GM12878 (cell line): ENCODE measurements at regions not wholly inside any gene's neighbourhood (a gene's known extent, or its start where the extent isn't known, plus 50 kb on each side); places are given as distances from the start of the nearest gene placed in this dataset.

ENCODE experiments used
- ATAC-seq: fragments of 200-7000 bp; cut with Tn5 transposase; 3 replicates; pipeline ENCODE4 v1.9.1; 2020; ENCODE audit warnings: mild to moderate bottlenecking, moderate library complexity
- BruUV-seq: library from RNA; stranded (reverse); fragments of 400-500 nt; replicated peaks from 2 replicates; lab custom pipeline; 2021; lab: Mats Ljungman, UMichigan
- CTCF ChIA-PET: fragments of 300-600 bp; sonication (Branson Sonifier 250); formaldehyde crosslinking; extraction: SDS; loops from one replicate; lab custom pipeline; 2021; ENCODE audit warnings: inconsistent platforms; lab: Yijun Ruan, JAX
- POLR2A ChIA-PET: fragments of 350-600 bp; formaldehyde crosslinking; extraction: SDS; loops from one replicate; lab custom pipeline; 2021; ENCODE audit warnings: inconsistent platforms; lab: Charles Lee
- RAD21 ChIA-PET: fragments of 300-600 bp; sonication (Branson Sonifier 250); formaldehyde crosslinking; loops from one replicate; lab custom pipeline; 2023; ENCODE audit warnings: antibody characterized with exemption; ENCODE audit not compliant: unreplicated experiment; lab: Charles Lee
- SMC1A ChIA-PET: fragments of 300-600 bp; sonication (Branson Sonifier 250); formaldehyde crosslinking; loops from one replicate; lab custom pipeline; 2023; ENCODE audit not compliant: unreplicated experiment, uncharacterized antibody; lab: Charles Lee
- DNase-seq: peaks from one replicate; pipeline ENCODE4 v3.0.0-alpha.2; 2011; ENCODE audit warnings: low read depth, low spot score
- FAIRE-seq: peaks from 3 replicates; lab custom pipeline; 2011; peaks lifted over from hg19 to GRCh38; lab: Jason Lieb, UNC
- H2AFZ ChIP-seq: 2 replicates; pipeline ENCODE4 v1.6.0; 2011; ENCODE audit warnings: low read depth, low read length, control low read depth; ENCODE audit not compliant: control insufficient read depth
- H3K27ac ChIP-seq: 2 replicates; pipeline ENCODE4 v1.5.1; 2011; ENCODE audit warnings: control low read depth; ENCODE audit not compliant: control insufficient read depth, insufficient read depth
- H3K27me3 ChIP-seq, 2 experiments: replicated peaks in 1 of 2; 2 replicates each; pipeline versions ENCODE4 v1.6.0 to v1.6.1; 2011; ENCODE audit warnings: low read length in 1 of 2; ENCODE audit not compliant: control insufficient read depth in 2 of 2, insufficient read depth in 2 of 2
- H3K36me3 ChIP-seq, 2 experiments: 2 replicates each; pipeline ENCODE4 v1.5.1; 2011; ENCODE audit warnings: low read length in 1 of 2; ENCODE audit not compliant: control insufficient read depth in 2 of 2, insufficient read depth in 2 of 2
- H3K4me1 ChIP-seq: 2 replicates; pipeline ENCODE4 v1.6.1; 2011; ENCODE audit warnings: mild to moderate bottlenecking, low read length, moderate library complexity, mixed read lengths; ENCODE audit not compliant: control insufficient read depth, insufficient read depth
- H3K4me2 ChIP-seq: 2 replicates; pipeline ENCODE4 v1.6.0; 2011; ENCODE audit warnings: control low read depth; ENCODE audit not compliant: control insufficient read depth, insufficient read depth
- H3K4me3 ChIP-seq: fragments of 200-600 bp; sonication (generic); 2 replicates; pipeline ENCODE4 v1.5.1; 2016
- H3K79me2 ChIP-seq: 2 replicates; pipeline ENCODE4 v1.6.0; 2011; ENCODE audit warnings: low read length; ENCODE audit not compliant: control insufficient read depth, insufficient read depth
- H3K9ac ChIP-seq: 2 replicates; pipeline ENCODE4 v1.8.0; 2011; ENCODE audit warnings: low read length, control low read depth, mixed read lengths; ENCODE audit not compliant: control insufficient read depth, insufficient read depth
- H3K9me3 ChIP-seq: replicated peaks from 3 replicates; pipeline ENCODE4 v1.5.1; 2011; ENCODE audit warnings: mild to moderate bottlenecking, low read length; ENCODE audit not compliant: control insufficient read depth, insufficient read depth
- H4K20me1 ChIP-seq: 2 replicates; pipeline ENCODE4 v1.6.0; 2011; ENCODE audit not compliant: control insufficient read depth, insufficient read depth
- ATF2 ChIP-seq: IDR thresholded peaks from 2 replicates; pipeline ENCODE4 v1.6.1; 2012; ENCODE audit warnings: low read length, inconsistent platforms
- CREM ChIP-seq: IDR thresholded peaks from 2 replicates; pipeline ENCODE4 v1.6.1; 2014; ENCODE audit warnings: antibody characterized with exemption, low read depth
- EZH2 ChIP-seq: IDR thresholded peaks from 2 replicates; pipeline ENCODE4 v1.6.1; 2012; ENCODE audit warnings: low read depth, mild to moderate bottlenecking, control low read depth, inconsistent platforms, low read length, borderline replicate concordance; ENCODE audit not compliant: control insufficient read depth
- FOXK2 ChIP-seq: fragments of 450-650 bp; IDR thresholded peaks from 2 replicates; pipeline ENCODE4 v1.6.1; 2017; ENCODE audit warnings: mild to moderate bottlenecking, moderate library complexity
- FOXM1 ChIP-seq: IDR thresholded peaks from 2 replicates; pipeline ENCODE4 v1.6.1; 2012; ENCODE audit warnings: low read depth, mild to moderate bottlenecking, inconsistent platforms, low read length, moderate library complexity
- GABPA ChIP-seq: IDR thresholded peaks from 2 replicates; pipeline ENCODE4 v1.6.1; 2014; ENCODE audit warnings: antibody characterized with exemption, low read depth, mild to moderate bottlenecking, inconsistent platforms
- GATAD2B ChIP-seq: fragments of 450-650 bp; conservative IDR thresholded peaks from 2 replicates; pipeline ENCODE4 v1.6.1; 2017; ENCODE audit warnings: low read depth, mild to moderate bottlenecking, moderate library complexity
- HDAC6 ChIP-seq: fragments of 200-600 bp; sonication (generic); IDR thresholded peaks from one replicate; pipeline ENCODE4 v1.8.0; 2017; ENCODE audit warnings: antibody characterized with exemption; ENCODE audit not compliant: unreplicated experiment
- HSF1 ChIP-seq: fragments of 150-350 bp; IDR thresholded peaks from 2 replicates; pipeline ENCODE4 v1.6.1; 2014; ENCODE audit warnings: mild to moderate bottlenecking, low read depth, low read length
- IKZF2 ChIP-seq, 2 experiments: fragments of 450-650 bp; IDR thresholded peaks; 2 replicates each; pipeline ENCODE4 v1.6.1; 2017; ENCODE audit warnings: mild to moderate bottlenecking in 2 of 2, moderate library complexity in 2 of 2
- MYB ChIP-seq: fragments of 150-350 bp; IDR thresholded peaks from 2 replicates; pipeline ENCODE4 v1.6.1; 2014; ENCODE audit warnings: mild to moderate bottlenecking, low read depth, low read length, borderline replicate concordance
- NFXL1 ChIP-seq: fragments of 450-650 bp; IDR thresholded peaks from 2 replicates; pipeline ENCODE4 v1.6.1; 2017; ENCODE audit warnings: antibody characterized with exemption, mild to moderate bottlenecking, borderline replicate concordance
- PAX5 ChIP-seq: IDR thresholded peaks from 2 replicates; pipeline ENCODE4 v1.6.1; 2011; ENCODE audit warnings: low read depth, low read length, borderline replicate concordance
- PRDM15 ChIP-seq: fragments of 450-650 bp; formaldehyde crosslinking; IDR thresholded peaks from 2 replicates; pipeline ENCODE4 v1.4.0; 2020; ENCODE audit warnings: mild to moderate bottlenecking, moderate library complexity
- SP1 ChIP-seq: IDR thresholded peaks from one replicate; pipeline ENCODE4 v1.6.1; 2011; ENCODE audit warnings: low read depth, low read length
- STAT3 ChIP-seq: IDR thresholded peaks from 2 replicates; pipeline ENCODE4 v1.6.1; 2011; ENCODE audit warnings: low read depth, low read length, improper control_type of control experiment
- SUZ12 ChIP-seq: fragments of 200-600 bp; sonication (generic); IDR thresholded peaks from one replicate; pipeline ENCODE4 v1.6.1; 2018; ENCODE audit warnings: antibody characterized with exemption, mild to moderate bottlenecking; ENCODE audit not compliant: unreplicated experiment
- ZNF274 ChIP-seq: IDR thresholded peaks from one replicate; pipeline ENCODE4 v1.8.0; 2011; ENCODE audit not compliant: insufficient read length, insufficient read depth
- WGBS: methylation state at CpG from one replicate; pipeline ENCODE4 v1.1.6; 2016; ENCODE audit warnings: low lambda C conversion rate; ENCODE audit not compliant: insufficient replicate concordance, insufficient coverage; ENCODE audit errors: missing lambda C conversion rate; 5-methylcytosine and 5-hydroxymethylcytosine counted together
- in situ Hi-C: fragments of 300-500 bp; cut with MboI; formaldehyde crosslinking; loops from 9 replicates; pipeline ENCODE4 v1.14.3; 2018; ENCODE audit warnings: mixed read lengths
- intact Hi-C: fragments of 100-400 bp; cut with micrococcal nuclease; formaldehyde crosslinking; loops from one replicate; pipeline ENCODE4 v1.14.2; 2022; ENCODE audit not compliant: unreplicated experiment
- TF ChIP-seq, protein P1 (sequence below): fragments of 450-650 bp; IDR thresholded peaks from 2 replicates; pipeline ENCODE4 v1.6.1; 2017; ENCODE audit warnings: borderline replicate concordance

DNA sequence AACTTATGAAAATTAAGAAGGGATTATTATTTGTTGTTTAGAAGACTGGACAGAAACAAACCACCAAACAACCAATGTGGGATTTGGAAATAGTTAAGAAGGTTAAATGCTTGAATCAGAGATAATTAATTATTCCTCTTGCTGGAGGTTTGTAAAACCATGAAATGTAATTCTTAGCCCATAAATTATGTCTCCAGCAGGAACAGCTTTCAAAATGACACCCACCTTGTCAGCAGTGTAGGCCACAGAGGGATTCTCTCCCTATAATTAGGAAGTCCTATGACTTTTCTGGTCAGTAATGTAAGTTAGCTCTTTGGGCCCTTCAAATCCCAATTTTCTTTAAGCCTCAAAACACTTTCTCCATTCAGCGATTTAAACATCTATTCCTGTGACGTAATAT lies 63.3 kb downstream of the DRD1 start:
- SMC1A ChIA-PET: interaction anchor here (0.7 kb wide), 1 partner anchor 120 kb away, joined by 3 read pairs; no protein-coding TSS in a partner anchor
- Histone ChIP-seq H3K4me2 (no peak overlapping the region), H3K27me3 (no peaks in the 10 kb centered on the region), H3K4me3 (no peak overlapping the region), H3K9me3 (no peaks in the 10 kb centered on the region), H2AFZ (no peak overlapping the region), H3K4me1 (no peaks in the 10 kb centered on the region), H4K20me1 (no peaks in the 10 kb centered on the region), H3K27ac (no peak overlapping the region), H3K36me3 (no peaks in the 10 kb centered on the region), H3K9ac (no peak overlapping the region), H3K79me2 (no peaks in the 10 kb centered on the region)
- RAD21 ChIA-PET: no interaction called here
- in situ Hi-C loops: no loop called here
- WGBS: 89% methylated on average over 2 of the region's 2 CpGs
- no peak for DNase-seq
- intact Hi-C loops: no loop called here
- CTCF ChIA-PET: interaction anchor here (1.1 kb wide), 1 partner anchor 427 kb away, joined by 3 read pairs; no protein-coding TSS in a partner anchor
- no TSS peak for BruUV-seq
- FAIRE-seq: no peak
- ATAC-seq: no peak
- POLR2A ChIA-PET: no interaction called here
- TF ChIP-seq IKZF2 (IDR thresholded peaks at IDR 0.05) (no peak), NFXL1 (no peak), FOXM1 (no peak), GABPA (no peak), STAT3 (no peak), PAX5 (no peak), ATF2 (no peak), SUZ12 (no peak), EZH2 (no peak), PRDM15 (CRISPR knock-in tag) (no peak), SP1 (no peak), GATAD2B (no peak), HSF1 (no peak), ZNF274 (no peak), MYB (no peak), FOXK2 (no peak), CREM (no peak), HDAC6 (no peak)
- TF ChIP-seq, protein P1, sequence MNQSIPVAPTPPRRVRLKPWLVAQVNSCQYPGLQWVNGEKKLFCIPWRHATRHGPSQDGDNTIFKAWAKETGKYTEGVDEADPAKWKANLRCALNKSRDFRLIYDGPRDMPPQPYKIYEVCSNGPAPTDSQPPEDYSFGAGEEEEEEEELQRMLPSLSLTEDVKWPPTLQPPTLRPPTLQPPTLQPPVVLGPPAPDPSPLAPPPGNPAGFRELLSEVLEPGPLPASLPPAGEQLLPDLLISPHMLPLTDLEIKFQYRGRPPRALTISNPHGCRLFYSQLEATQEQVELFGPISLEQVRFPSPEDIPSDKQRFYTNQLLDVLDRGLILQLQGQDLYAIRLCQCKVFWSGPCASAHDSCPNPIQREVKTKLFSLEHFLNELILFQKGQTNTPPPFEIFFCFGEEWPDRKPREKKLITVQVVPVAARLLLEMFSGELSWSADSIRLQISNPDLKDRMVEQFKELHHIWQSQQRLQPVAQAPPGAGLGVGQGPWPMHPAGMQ: no peak
